A549 (cell line): ENCODE measurements at regions not wholly inside any gene's neighbourhood (a gene's known extent, or its start where the extent isn't known, plus 50 kb on each side); places are given as distances from the start of the nearest gene placed in this dataset.

Source experiments
- ATAC-seq, 2 experiments: fragments of 200-7000 bp in 1 of 2; fragments of >200 bp in 1 of 2; cut with Nextera tagmentation in 1 of 2; cut with Tn5 transposase in 1 of 2; 3 replicates each; pipeline versions ENCODE4 v1.8.0 to v1.9.1; 2018 to 2020; ENCODE audit warnings: mild to moderate bottlenecking in 1 of 2, moderate library complexity in 1 of 2
- CTCF ChIA-PET: fragments of 300-600 bp; sonication (Branson Sonifier 250); formaldehyde crosslinking; extraction: SDS; loops from one replicate; lab custom pipeline; 2021; ENCODE audit warnings: antibody characterized with exemption, inconsistent platforms; lab: Yijun Ruan, JAX
- POLR2A ChIA-PET: fragments of 350-600 bp; formaldehyde crosslinking; extraction: SDS; loops from one replicate; lab custom pipeline; 2021; ENCODE audit warnings: antibody characterized with exemption, inconsistent platforms; lab: Yijun Ruan, JAX
- DNase-seq, 2 experiments: peaks; one replicate each; pipeline versions ENCODE4 v3.0.0 to v3.0.0-alpha.2; 2011 to 2016; ENCODE audit warnings: low read depth in 1 of 2, low spot score in 1 of 2
- FAIRE-seq: peaks from 2 replicates; lab custom pipeline; 2011; peaks lifted over from hg19 to GRCh38; lab: Jason Lieb, UNC
- H3K27ac ChIP-seq, 2 experiments: fragments of >200 bp; sonication (Bioruptor Twin); formaldehyde crosslinking; 3 replicates each; pipeline ENCODE4 v1.5.1; 2016 to 2017
- H3K4me1 ChIP-seq: fragments of >200 bp; sonication (Bioruptor Twin); formaldehyde crosslinking; 3 replicates; pipeline ENCODE4 v1.6.1; 2016
- H3K4me2 ChIP-seq: fragments of >200 bp; sonication (Bioruptor Twin); formaldehyde crosslinking; 3 replicates; pipeline ENCODE4 v1.6.1; 2016
- H3K4me3 ChIP-seq: fragments of >200 bp; sonication (Bioruptor Twin); formaldehyde crosslinking; 3 replicates; pipeline ENCODE4 v1.5.1; 2016
- H3K9me3 ChIP-seq: fragments of >200 bp; sonication (Bioruptor Twin); formaldehyde crosslinking; 3 replicates; pipeline ENCODE4 v1.6.1; 2016
- ATOH8 ChIP-seq: fragments of 250-450 bp; sonication (Bioruptor Pico); IDR thresholded peaks from 2 replicates; pipeline ENCODE4 v1.5.0; 2020; ENCODE audit warnings: low read depth, mild to moderate bottlenecking, moderate library complexity
- BHLHE40 ChIP-seq: IDR thresholded peaks from 2 replicates; pipeline ENCODE4 v1.6.1; 2012; ENCODE audit warnings: low read depth, low read length, inconsistent platforms
- CBX2 ChIP-seq: fragments of 200-600 bp; sonication (generic); IDR thresholded peaks from 2 replicates; pipeline ENCODE4 v1.6.1; 2016; ENCODE audit warnings: low read depth, mild to moderate bottlenecking, borderline replicate concordance
- CBX8 ChIP-seq: fragments of 200-600 bp; sonication (generic); IDR thresholded peaks from 2 replicates; pipeline ENCODE4 v1.6.1; 2016
- CHD4 ChIP-seq: fragments of 200-600 bp; sonication (generic); IDR thresholded peaks from 2 replicates; pipeline ENCODE4 v1.6.1; 2016; ENCODE audit warnings: antibody characterized with exemption, mild to moderate bottlenecking, borderline replicate concordance
- E2F6 ChIP-seq: IDR thresholded peaks from 2 replicates; pipeline ENCODE4 v1.6.1; 2012; ENCODE audit warnings: low read depth, borderline replicate concordance
- EP300 ChIP-seq, 2 experiments: fragments of >200 bp; sonication (Bioruptor Twin); formaldehyde crosslinking; IDR thresholded peaks; 2 replicates in 1 of 2; 3 replicates in 1 of 2; pipeline ENCODE4 v1.6.1; 2016 to 2017
- HOXA7 ChIP-seq: fragments of 250-450 bp; sonication (Bioruptor Pico); IDR thresholded peaks from 2 replicates; pipeline ENCODE4 v1.5.0; 2020; ENCODE audit warnings: mild to moderate bottlenecking, moderate library complexity
- HOXB13 ChIP-seq: fragments of 250-450 bp; sonication (Bioruptor Pico); IDR thresholded peaks from 2 replicates; pipeline ENCODE4 v1.5.0; 2020; ENCODE audit warnings: low read depth, mild to moderate bottlenecking, moderate library complexity
- JUN ChIP-seq, 2 experiments: fragments of >200 bp; sonication (Bioruptor Twin); formaldehyde crosslinking; IDR thresholded peaks; 2 replicates in 1 of 2; 3 replicates in 1 of 2; pipeline ENCODE4 v1.6.1; 2016 to 2017
- KDM1A ChIP-seq: fragments of 200-600 bp; sonication (generic); IDR thresholded peaks from 2 replicates; pipeline ENCODE4 v1.6.1; 2016; ENCODE audit warnings: low read depth, mild to moderate bottlenecking
- KDM5A ChIP-seq: fragments of 200-600 bp; sonication (generic); IDR thresholded peaks from 2 replicates; pipeline ENCODE4 v1.6.1; 2016; ENCODE audit warnings: antibody characterized with exemption, mild to moderate bottlenecking
- MAX ChIP-seq: IDR thresholded peaks from 2 replicates; pipeline ENCODE4 v1.6.1; 2012
- MYC ChIP-seq: IDR thresholded peaks from 2 replicates; pipeline ENCODE4 v1.6.1; 2012; ENCODE audit warnings: mild to moderate bottlenecking, inconsistent platforms, low read length, improper control_type of control experiment, borderline replicate concordance
- RARB ChIP-seq: fragments of 250-450 bp; sonication (Bioruptor Pico); IDR thresholded peaks from 2 replicates; pipeline ENCODE4 v1.8.0; 2021; ENCODE audit warnings: mild to moderate bottlenecking, moderate library complexity
- REST ChIP-seq: fragments of 200-600 bp; sonication (generic); IDR thresholded peaks from 2 replicates; pipeline ENCODE4 v1.6.1; 2016; ENCODE audit warnings: antibody characterized with exemption, mild to moderate bottlenecking, moderate library complexity
- RFX5 ChIP-seq: fragments of 450-650 bp; IDR thresholded peaks from 2 replicates; pipeline ENCODE4 v1.7.1; 2014; ENCODE audit warnings: antibody characterized with exemption, mild to moderate bottlenecking, moderate library complexity
- TP53 ChIP-seq: fragments of 250-450 bp; sonication (Bioruptor Pico); IDR thresholded peaks from 2 replicates; pipeline ENCODE4 v1.5.0; 2021; ENCODE audit warnings: mild to moderate bottlenecking, moderate library complexity
- USF2 ChIP-seq: fragments of 450-650 bp; IDR thresholded peaks from 2 replicates; pipeline ENCODE4 v1.6.1; 2014; ENCODE audit warnings: antibody characterized with exemption
- ZC3H11A ChIP-seq: fragments of 450-650 bp; IDR thresholded peaks from 2 replicates; pipeline ENCODE4 v1.6.1; 2014; ENCODE audit warnings: antibody characterized with exemption, mild to moderate bottlenecking
- ZFP36 ChIP-seq: fragments of 450-650 bp; IDR thresholded peaks from 2 replicates; pipeline ENCODE4 v1.6.1; 2014; ENCODE audit warnings: borderline replicate concordance; ENCODE audit not compliant: partially characterized antibody
- ZNF302 ChIP-seq: fragments of 250-450 bp; sonication (Bioruptor Pico); IDR thresholded peaks from 2 replicates; pipeline ENCODE4 v1.9.0; 2021; ENCODE audit warnings: inconsistent platforms, mild to moderate bottlenecking, moderate library complexity
- whole genome bisulfite sequencing: methylation state at CpG from one replicate; pipeline ENCODE4 v1.1.6; 2017; ENCODE audit errors: missing lambda C conversion rate; 5-methylcytosine and 5-hydroxymethylcytosine counted together

GRCh38 chr6:87830907-87831306 lies 128.9 kb upstream of the AKIRIN2 start:
- Histone ChIP-seq H3K27ac (no peak overlapping the region), H3K9me3 (no peaks in the 10 kb centered on the region), H3K4me2 (no peak overlapping the region), H3K4me3 (no peak overlapping the region), H3K4me1 (no peaks in the 10 kb centered on the region)
- FAIRE-seq: no peak
- CTCF ChIA-PET: interaction anchor here (1.5 to 2.5 kb wide), 2 partner anchors 9 to 244 kb away, joined by 4 to 11 read pairs; no protein-coding TSS in a partner anchor
- DNase-seq: no peak
- TF ChIP-seq ATOH8 (CRISPR knock-in tag) (no peak), MYC (no peak), HOXA7 (CRISPR knock-in tag) (no peak)
- TF ChIP-seq, all 56 proteins: peak for 0
- POLR2A ChIA-PET: no interaction called here
- 90% methylated on average over 4 of the region's 4 CpGs for WGBS
- no peak for ATAC-seq

- POLR2A ChIA-PET: no interaction called here
- TF ChIP-seq CHD4: no peak
- no peak for TF ChIP-seq ZC3H11A
- TF ChIP-seq REST: no peak
- TF ChIP-seq RARB: no peak
- TF ChIP-seq RFX5: no peak
- TF ChIP-seq KDM1A: no peak
- H3K4me2 ChIP-seq: no peak overlapping the region
These were observed 127.6 kb upstream of the AKIRIN2 start for GRCh38 chr6:87829622-87830121.

GRCh38 chr6:87828044-87828443 lies 126.0 kb upstream of the AKIRIN2 start:
- no peaks in the 10 kb centered on the region for H3K9me3 ChIP-seq
- WGBS: 93% methylated on average over 3 of the region's 3 CpGs
- POLR2A ChIA-PET: no interaction called here
- H3K4me3 ChIP-seq: no peak overlapping the region
- DNase-seq: no peak
- no peak overlapping the region for H3K27ac ChIP-seq
- no peak overlapping the region for H3K4me2 ChIP-seq
- CTCF ChIA-PET: no interaction called here
- FAIRE-seq: no peak
- H3K4me1 ChIP-seq: no peaks in the 10 kb centered on the region
- ATAC-seq: no peak
- TF ChIP-seq TP53 (CRISPR knock-in tag) (no peak), JUN (IDR thresholded peaks at IDR 0.05) (no peak), MAX (no peak)

More at GRCh38 chr6:87829622-87830121, 127.6 kb upstream of the AKIRIN2 start:
- H3K4me1 ChIP-seq: no peaks in the 10 kb centered on the region
- H3K27ac ChIP-seq: no peak overlapping the region
- no peak overlapping the region for H3K4me3 ChIP-seq
- CTCF ChIA-PET: interaction anchor here (0.6 kb wide), 1 partner anchor 124 kb away, joined by 4 read pairs; no protein-coding TSS in a partner anchor
- ATAC-seq (no peak), DNase-seq (no peak), FAIRE-seq (no peak)
- no peaks in the 10 kb centered on the region for H3K9me3 ChIP-seq

GRCh38 chr6:87827346-87827745 lies 125.3 kb upstream of the AKIRIN2 start:
- Histone ChIP-seq H3K4me3 (no peak overlapping the region), H3K4me1 (no peaks in the 10 kb centered on the region; the same call in 2 of the 3 replicates), H3K9me3 (no peaks in the 10 kb centered on the region), H3K4me2 (no peak overlapping the region), H3K27ac (no peak overlapping the region)
- 80% methylated on average over 6 of the region's 6 CpGs for WGBS
- no peak for DNase-seq
- FAIRE-seq: no peak
- POLR2A ChIA-PET: no interaction called here
- ATAC-seq: no peak
- CTCF ChIA-PET: interaction anchor here (0.6 kb wide), 1 partner anchor 902 kb away, joined by 3 read pairs; no protein-coding TSS in a partner anchor
- no peak for TF ChIP-seq TP53 (CRISPR knock-in tag)
- no peak for TF ChIP-seq ZFP36
- no peak for TF ChIP-seq EP300 (IDR thresholded peaks at IDR 0.05)
- no peak for TF ChIP-seq KDM1A
- TF ChIP-seq USF2: no peak
- TF ChIP-seq E2F6: no peak
- TF ChIP-seq ATOH8 (CRISPR knock-in tag): no peak
- no peak for TF ChIP-seq ZNF302 (CRISPR knock-in tag)
- TF ChIP-seq KDM5A: no peak
- no peak for TF ChIP-seq HOXB13 (CRISPR knock-in tag)
- TF ChIP-seq CBX8: no peak
- no peak for TF ChIP-seq BHLHE40
- TF ChIP-seq CBX2: no peak
- TF ChIP-seq, all 56 proteins: peak for 0
